H1 (cell line): ENCODE measurements at regions not wholly inside any gene's neighbourhood (a gene's known extent, or its start where the extent isn't known, plus 50 kb on each side); places are given as distances from the start of the nearest gene placed in this dataset.
"Not testable (repeated sequence)": the region's sequence is repeated elsewhere in the genome, so short reads cannot be mapped to it uniquely, and the experiment has no call there.

Experiments
- CTCF ChIA-PET: fragments of 300-600 bp; sonication (Branson Sonifier 250); formaldehyde crosslinking; loops from one replicate; lab custom pipeline; 2021; ENCODE audit not compliant: partially characterized antibody; lab: Charles Lee
- POLR2A ChIA-PET: fragments of 300-600 bp; sonication (Branson Sonifier 250); formaldehyde crosslinking; loops from one replicate; lab custom pipeline; 2021; ENCODE audit warnings: inconsistent platforms; ENCODE audit not compliant: partially characterized antibody; lab: Charles Lee
- DNase-seq, 2 experiments: peaks; one replicate each; pipeline versions ENCODE4 v3.0.0 to v3.0.0-alpha.2; 2010 to 2022; ENCODE audit warnings: low spot score in 2 of 2, low read depth in 1 of 2, mixed read lengths in 1 of 2
- FAIRE-seq: peaks from 2 replicates; lab custom pipeline; 2011; peaks lifted over from hg19 to GRCh38; lab: Jason Lieb, UNC
- H2AFZ ChIP-seq: 2 replicates; pipeline ENCODE4 v1.8.1; 2012; ENCODE audit warnings: low read length, inconsistent platforms
- H2AK5ac ChIP-seq: 2 replicates; pipeline ENCODE4 v1.6.1; 2013; ENCODE audit warnings: low read depth, low read length
- H2BK120ac ChIP-seq: replicated peaks from 2 replicates; pipeline ENCODE3; 2013; ENCODE audit warnings: low read depth, low read length, inconsistent platforms
- H2BK12ac ChIP-seq: 2 replicates; pipeline ENCODE4 v1.6.1; 2013; ENCODE audit warnings: low read depth, low read length
- H2BK15ac ChIP-seq: 2 replicates; pipeline ENCODE4 v1.6.1; 2013; ENCODE audit warnings: low read length
- H2BK20ac ChIP-seq: 2 replicates; pipeline ENCODE4 v1.6.1; 2013; ENCODE audit warnings: low read length
- H2BK5ac ChIP-seq: 2 replicates; pipeline ENCODE4 v1.6.1; 2013; ENCODE audit warnings: low read depth, low read length
- H3K14ac ChIP-seq: 2 replicates; pipeline ENCODE4 v1.6.1; 2013; ENCODE audit warnings: inconsistent platforms; ENCODE audit not compliant: insufficient read length
- H3K18ac ChIP-seq: 2 replicates; pipeline ENCODE4 v1.6.1; 2013; ENCODE audit warnings: low read length; ENCODE audit errors: extremely low read depth
- H3K23ac ChIP-seq: 2 replicates; pipeline ENCODE4 v1.6.1; 2013; ENCODE audit warnings: inconsistent platforms; ENCODE audit not compliant: insufficient read length
- H3K23me2 ChIP-seq: 2 replicates; pipeline ENCODE4 v1.6.1; 2013; ENCODE audit warnings: low read depth, low read length
- H3K27ac ChIP-seq: 2 replicates; pipeline ENCODE4 v1.6.1; 2011; ENCODE audit warnings: low read depth, low read length, inconsistent platforms
- H3K27me3 ChIP-seq, 4 experiments: replicated peaks in 1 of 4; 1 replicate in 1 of 4; 2 replicates in 3 of 4; pipeline versions ENCODE4 v1.6.1 to v1.8.1; 2011 to 2013; ENCODE audit warnings: low read length in 3 of 4, mild to moderate bottlenecking in 3 of 4, inconsistent platforms in 2 of 4, mixed read lengths in 2 of 4, moderate library complexity in 1 of 4; ENCODE audit not compliant: control insufficient read depth in 3 of 4, insufficient read depth in 3 of 4; ENCODE audit errors: extremely low read depth in 1 of 4
- H3K36me3 ChIP-seq, 4 experiments: 2 replicates each; pipeline versions ENCODE4 v1.6.1 to v1.8.1; 2011 to 2013; ENCODE audit warnings: mild to moderate bottlenecking in 4 of 4, low read length in 3 of 4, moderate library complexity in 2 of 4, control low read depth in 1 of 4, inconsistent platforms in 1 of 4; ENCODE audit not compliant: insufficient read depth in 4 of 4, control insufficient read depth in 2 of 4
- H3K4ac ChIP-seq: replicated peaks from 2 replicates; pipeline ENCODE3; 2013; ENCODE audit warnings: low read length, low read depth, mixed read lengths, inconsistent platforms; ENCODE audit not compliant: insufficient read length
- H3K4me1 ChIP-seq, 4 experiments: replicated peaks in 1 of 4; 1 replicate in 1 of 4; 2 replicates in 3 of 4; pipeline versions ENCODE4 v1.6.1 to v1.8.1; 2011 to 2013; ENCODE audit warnings: low read length in 3 of 4, inconsistent platforms in 2 of 4, mixed read lengths in 1 of 4; ENCODE audit not compliant: insufficient read depth in 4 of 4, control insufficient read depth in 3 of 4
- H3K4me2 ChIP-seq, 2 experiments: 2 replicates each; pipeline versions ENCODE4 v1.6.1 to v1.8.1; 2011 to 2013; ENCODE audit warnings: low read depth in 2 of 2, low read length in 2 of 2, control low read depth in 1 of 2, inconsistent platforms in 1 of 2, mild to moderate bottlenecking in 1 of 2; ENCODE audit not compliant: insufficient read depth in 1 of 2
- H3K4me3 ChIP-seq, 4 experiments: fragments of 200-600, 300-600 bp in 1 of 4; sonication (generic), shearing (Covaris generic), sonication (Bioruptor Twin) in 1 of 4; 2 replicates each; pipeline versions ENCODE4 v1.5.1 to v1.8.1; 2011 to 2016; ENCODE audit warnings: low read length in 4 of 4, low read depth in 3 of 4, control low read depth in 2 of 4, inconsistent platforms in 2 of 4, mild to moderate bottlenecking in 2 of 4, mixed read lengths in 1 of 4, moderate library complexity in 1 of 4; ENCODE audit not compliant: insufficient read depth in 2 of 4; ENCODE audit errors: extremely low read depth in 1 of 4
- H3K56ac ChIP-seq: replicated peaks from 2 replicates; pipeline ENCODE3; 2013; ENCODE audit warnings: low read depth, mild to moderate bottlenecking, mixed read lengths, low read length, inconsistent platforms; ENCODE audit not compliant: insufficient read length
- H3K79me1 ChIP-seq: 2 replicates; pipeline ENCODE4 v1.6.1; 2013; ENCODE audit warnings: low read depth, low read length, control low read depth
- H3K79me2 ChIP-seq, 2 experiments: 2 replicates each; pipeline versions ENCODE4 v1.6.1 to v1.8.1; 2012 to 2013; ENCODE audit warnings: low read length in 2 of 2, mild to moderate bottlenecking in 2 of 2, inconsistent platforms in 1 of 2; ENCODE audit not compliant: insufficient read depth in 2 of 2, control insufficient read depth in 1 of 2
- H3K9ac ChIP-seq, 4 experiments: replicated peaks in 1 of 4; 1 replicate in 1 of 4; 2 replicates in 3 of 4; pipeline versions ENCODE4 v1.6.1 to v1.8.1; 2011 to 2013; ENCODE audit warnings: low read depth in 3 of 4, low read length in 3 of 4, control low read depth in 2 of 4, mild to moderate bottlenecking in 2 of 4, moderate library complexity in 2 of 4, inconsistent platforms in 1 of 4; ENCODE audit errors: extremely low read depth in 1 of 4
- H3K9me3 ChIP-seq, 2 experiments: 2 replicates each; pipeline versions ENCODE4 v1.6.1 to v1.8.1; 2012 to 2013; ENCODE audit warnings: mild to moderate bottlenecking in 2 of 2, moderate library complexity in 2 of 2, control low read depth in 1 of 2, inconsistent platforms in 1 of 2, low read depth in 1 of 2, low read length in 1 of 2, mixed read lengths in 1 of 2; ENCODE audit not compliant: insufficient read depth in 2 of 2
- H4K20me1 ChIP-seq, 2 experiments: replicated peaks in 1 of 2; 2 replicates each; pipeline versions ENCODE3 to v1.8.1; 2011 to 2013; ENCODE audit warnings: inconsistent platforms in 2 of 2, low read length in 2 of 2, mild to moderate bottlenecking in 1 of 2; ENCODE audit not compliant: insufficient read depth in 2 of 2, control insufficient read depth in 1 of 2
- H4K5ac ChIP-seq: 2 replicates; pipeline ENCODE4 v1.6.1; 2013; ENCODE audit warnings: low read length, low read depth, mixed read lengths, inconsistent platforms; ENCODE audit not compliant: insufficient read length
- H4K8ac ChIP-seq: 2 replicates; pipeline ENCODE4 v1.8.0; 2013; ENCODE audit warnings: mild to moderate bottlenecking, moderate library complexity, low read length, inconsistent platforms; ENCODE audit not compliant: insufficient read depth; ENCODE audit errors: extremely low read depth
- H4K91ac ChIP-seq: replicated peaks from 2 replicates; pipeline ENCODE3; 2013; ENCODE audit warnings: low read length, mixed read lengths, inconsistent platforms; ENCODE audit not compliant: insufficient read length
- WGBS, 2 experiments: shearing (Covaris generic) in 1 of 2; methylation state at CpG; one replicate each; pipeline versions ENCODE4 v1.1.6 to v1.1.7; 2013 to 2015; ENCODE audit warnings: low lambda C conversion rate in 2 of 2, mixed read lengths in 2 of 2, inconsistent platforms in 1 of 2, low coverage in 1 of 2, missing lambda C conversion rate in 1 of 2; ENCODE audit not compliant: insufficient replicate concordance in 2 of 2, insufficient coverage in 1 of 2, insufficient read length in 1 of 2; ENCODE audit errors: extremely low coverage in 1 of 2, missing lambda C conversion rate in 1 of 2; 5-methylcytosine and 5-hydroxymethylcytosine counted together

GRCh38 chr1:181247-182216, 269.9 kb downstream of the OR4F29 start:
- H4K20me1 ChIP-seq, H4K8ac ChIP-seq, H3K36me3 ChIP-seq, H3K4ac ChIP-seq, H2AFZ ChIP-seq, H3K9ac ChIP-seq, H3K4me1 ChIP-seq, H2BK12ac ChIP-seq, H4K91ac ChIP-seq, H2AK5ac ChIP-seq, H3K27me3 ChIP-seq, POLR2A ChIA-PET, H2BK120ac ChIP-seq, H2BK20ac ChIP-seq, H3K14ac ChIP-seq, FAIRE-seq, H3K23me2 ChIP-seq, DNase-seq, H3K79me2 ChIP-seq, H3K79me1 ChIP-seq, H3K23ac ChIP-seq, H3K27ac ChIP-seq, H4K5ac ChIP-seq, H3K56ac ChIP-seq, CTCF ChIA-PET, H3K4me3 ChIP-seq, H3K4me2 ChIP-seq, H2BK15ac ChIP-seq, H3K18ac ChIP-seq, H2BK5ac ChIP-seq: not testable (repeated sequence)
- peaks cover 3 to 11% of the 10 kb centered on the region in 2 experiments; a peak in 3 of 4 replicates for H3K9me3 ChIP-seq
- WGBS, 2 experiments, result 92% methylated on average over 16 of the region's 79 CpGs; no CpG with 5 or more reads in 1 of the 2 experiments
